BE2C (cell line): ENCODE measurements at regions not wholly inside any gene's neighbourhood (a gene's known extent, or its start where the extent isn't known, plus 50 kb on each side); places are given as distances from the start of the nearest gene placed in this dataset.

Experiments
- DNase-seq: peaks from one replicate; pipeline ENCODE4 v3.0.0-alpha.2; 2020
- H3K27me3 ChIP-seq: fragments of 250-450 bp; sonication (Bioruptor Pico); 2 replicates; pipeline ENCODE4 v1.5.1; 2020; ENCODE audit warnings: mild to moderate bottlenecking
- H3K36me3 ChIP-seq: fragments of 250-450 bp; sonication (Bioruptor Pico); 2 replicates; pipeline ENCODE4 v1.5.1; 2020; ENCODE audit warnings: mild to moderate bottlenecking
- H3K4me1 ChIP-seq: fragments of 250-450 bp; sonication (Bioruptor Pico); 2 replicates; pipeline ENCODE4 v1.5.1; 2020
- H3K4me3 ChIP-seq: 2 replicates; pipeline ENCODE4 v1.5.1; 2011; ENCODE audit warnings: low read depth, low read length
- H3K9me3 ChIP-seq: fragments of 250-450 bp; sonication (Bioruptor Pico); 2 replicates; pipeline ENCODE4 v1.5.1; 2020
- CTCF ChIP-seq: IDR thresholded peaks from 2 replicates; pipeline ENCODE4 v1.5.1; 2012; ENCODE audit warnings: mild to moderate bottlenecking, low read depth, low read length

DNA sequence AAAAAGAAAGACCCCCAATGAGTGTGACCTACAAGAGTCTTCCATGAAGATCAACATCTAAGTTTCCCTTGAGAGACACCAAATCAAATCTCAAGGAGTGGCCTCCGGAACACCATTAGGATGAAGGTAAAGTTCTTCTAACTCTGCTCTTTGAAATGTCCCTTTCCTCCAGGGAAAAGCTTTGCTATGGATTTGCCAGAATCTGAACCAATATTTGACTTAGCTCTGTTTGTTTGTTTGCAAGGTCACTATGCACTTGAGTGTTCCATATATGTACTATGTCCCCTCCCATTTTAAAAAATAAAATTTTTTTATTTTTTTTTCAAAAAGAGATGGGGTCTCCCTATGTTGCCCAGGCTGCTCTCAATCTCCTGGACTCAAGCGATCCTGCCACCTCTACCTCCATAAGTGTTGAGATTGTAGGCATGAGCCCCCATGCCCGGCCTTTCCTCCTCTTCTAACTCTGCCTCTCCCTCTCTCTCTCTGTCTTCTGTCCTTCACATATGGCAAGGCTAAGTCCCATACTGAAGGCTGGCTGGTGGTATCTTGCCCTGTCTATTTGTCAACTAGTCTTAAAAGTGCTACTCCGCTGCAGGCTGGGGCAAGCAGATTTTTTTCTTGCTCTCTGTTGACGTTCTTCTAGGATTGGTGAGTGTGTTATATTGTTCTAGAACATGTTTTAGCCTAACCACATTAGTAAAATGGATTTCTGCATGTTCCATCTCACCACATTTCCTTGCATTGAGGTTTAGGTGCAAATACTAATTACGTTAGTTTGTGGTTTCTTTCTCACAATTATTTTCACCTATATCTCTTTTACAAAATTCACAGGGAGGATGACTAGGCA lies 276.7 kb upstream of the DYNLRB2 start:
- no peak overlapping the region for H3K4me3 ChIP-seq
- H3K27me3 ChIP-seq, result no peaks in the 10 kb centered on the region
- no peaks in the 10 kb centered on the region for H3K4me1 ChIP-seq
- no peak for TF ChIP-seq CTCF
- no peaks in the 10 kb centered on the region; the same call in 1 of the 2 replicates for H3K9me3 ChIP-seq
- DNase-seq, result no peak
- H3K36me3 ChIP-seq, result no peaks in the 10 kb centered on the region

DNA sequence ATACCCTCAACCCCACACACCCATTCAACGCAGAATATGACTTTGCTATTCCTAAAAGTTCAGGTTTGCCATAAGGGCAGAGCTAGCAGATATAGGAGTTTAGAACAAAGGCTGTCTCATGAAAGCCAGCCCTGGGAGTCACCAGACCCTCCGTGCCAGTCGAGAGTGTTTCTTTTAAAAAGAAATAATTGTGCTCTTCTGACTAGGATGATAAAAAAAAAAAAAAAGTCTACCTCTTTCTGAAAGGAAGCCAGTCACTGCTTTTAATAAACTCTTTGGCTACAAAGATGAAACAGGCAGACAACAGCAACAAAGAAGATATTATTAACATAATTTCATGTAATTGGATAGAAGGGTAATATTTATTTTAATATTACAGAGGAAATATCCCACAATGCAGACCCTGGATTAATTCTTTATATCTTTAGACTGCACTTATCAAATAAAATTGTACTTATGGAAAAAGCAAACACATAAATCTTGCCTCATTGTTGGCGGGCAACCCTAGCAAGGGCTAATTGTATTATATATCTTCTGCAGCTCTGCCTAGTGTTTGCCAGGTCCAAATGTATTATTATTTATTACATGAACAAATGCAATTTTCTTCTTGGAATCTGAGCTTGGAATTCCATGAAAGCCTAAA lies 277.5 kb upstream of the DYNLRB2 start:
- Histone ChIP-seq H3K9me3 (no peaks in the 10 kb centered on the region; the same call in 1 of the 2 replicates), H3K4me3 (no peak overlapping the region), H3K4me1 (no peaks in the 10 kb centered on the region), H3K36me3 (no peaks in the 10 kb centered on the region), H3K27me3 (no peaks in the 10 kb centered on the region)
- DNase-seq, result no peak
- no peak for TF ChIP-seq CTCF

GRCh38 chr16:80260906-80261311 lies 279.9 kb upstream of the DYNLRB2 start:
- Histone ChIP-seq H3K4me3 (no peak overlapping the region), H3K36me3 (no peaks in the 10 kb centered on the region), H3K4me1 (no peaks in the 10 kb centered on the region), H3K27me3 (no peaks in the 10 kb centered on the region), H3K9me3 (no peaks in the 10 kb centered on the region; the same call in 1 of the 2 replicates)
- TF ChIP-seq CTCF, result no peak
- DNase-seq, result no peak

DNA sequence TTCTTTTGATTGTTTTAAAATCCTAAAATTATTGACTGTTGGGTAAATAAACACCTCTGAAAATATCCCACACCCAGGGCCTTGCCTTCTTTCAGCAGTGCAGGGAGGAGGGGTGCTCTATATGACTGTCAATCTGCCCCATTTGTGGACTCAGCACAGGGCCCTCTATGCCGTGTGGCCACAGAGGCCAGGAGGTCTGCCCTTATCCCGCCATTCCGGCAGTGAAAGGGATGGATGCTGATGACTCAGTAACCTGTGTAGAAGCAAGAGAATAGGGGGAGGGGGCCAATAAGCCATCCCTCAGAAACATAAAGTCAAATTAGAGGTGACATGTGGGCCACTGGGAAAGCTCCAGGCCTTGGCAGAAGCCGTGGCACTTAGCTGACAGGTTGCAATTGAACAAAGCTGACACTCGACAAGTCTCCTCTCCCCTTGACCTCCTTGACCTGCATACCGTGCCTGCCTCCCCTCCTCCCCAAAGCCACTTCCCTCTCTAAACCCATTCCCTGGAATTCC lies 281.4 kb upstream of the DYNLRB2 start:
- no peaks in the 10 kb centered on the region; the same call in 1 of the 2 replicates for H3K9me3 ChIP-seq
- no peak for TF ChIP-seq CTCF
- DNase-seq, result no peak
- H3K4me1 ChIP-seq, result no peaks in the 10 kb centered on the region
- H3K36me3 ChIP-seq, result no peaks in the 10 kb centered on the region
- no peak overlapping the region for H3K4me3 ChIP-seq
- H3K27me3 ChIP-seq, result no peaks in the 10 kb centered on the region

- DNase-seq, result no peak
- H3K27me3 ChIP-seq, result no peaks in the 10 kb centered on the region
- TF ChIP-seq CTCF, result no peak
- H3K9me3 ChIP-seq, result no peaks in the 10 kb centered on the region; the same call in 1 of the 2 replicates
- H3K4me3 ChIP-seq, result no peak overlapping the region
- no peaks in the 10 kb centered on the region for H3K4me1 ChIP-seq
- H3K36me3 ChIP-seq, result no peaks in the 10 kb centered on the region
Observed at GRCh38 chr16:80258407-80258806, 282.4 kb upstream of the DYNLRB2 start.
